ENCODE measurements at regions not wholly inside any gene's neighbourhood (a gene's known extent, or its start where the extent isn't known, plus 50 kb on each side); places are given as distances from the start of the nearest gene placed in this dataset.

- H3K9me3 ChIP-seq (ENCODE audit: control insufficient read depth, low read depth, low read length): no peaks in the 10 kb centered on the region
- peaks cover 20% of the 10 kb centered on the region for H3K4me1 ChIP-seq (ENCODE audit: control insufficient read depth, low read depth, low read length)
- no peaks in the 10 kb centered on the region for H3K36me3 ChIP-seq (ENCODE audit: control insufficient read depth, low read depth, low read length)
- H3K27ac ChIP-seq (ENCODE audit: low read length): no peak overlapping the region
- H3K4me3 ChIP-seq (ENCODE audit: low read length): no peak overlapping the region
- H3K27me3 ChIP-seq (ENCODE audit: control insufficient read depth, insufficient read depth, low read length): no peaks in the 10 kb centered on the region
- no peak overlapping the region for H3K9ac ChIP-seq (ENCODE audit: low read length)
These were observed 168.7 kb downstream of the ATG4C start for GRCh38 chr1:62952596-62952995.

- no peaks in the 10 kb centered on the region for H3K27me3 ChIP-seq (ENCODE audit: control insufficient read depth, insufficient read depth, low read length)
- H3K27ac ChIP-seq (ENCODE audit: low read length): no peak overlapping the region
- peaks cover 20% of the 10 kb centered on the region for H3K4me1 ChIP-seq (ENCODE audit: control insufficient read depth, low read depth, low read length)
- no peak overlapping the region for H3K9ac ChIP-seq (ENCODE audit: low read length)
- H3K9me3 ChIP-seq (ENCODE audit: control insufficient read depth, low read depth, low read length): no peaks in the 10 kb centered on the region
- no peaks in the 10 kb centered on the region for H3K36me3 ChIP-seq (ENCODE audit: control insufficient read depth, low read depth, low read length)
- H3K4me3 ChIP-seq (ENCODE audit: low read length): peak overlapping the region; percentile 6
These were observed 169.7 kb downstream of the ATG4C start for GRCh38 chr1:62953633-62954032.

GRCh38 chr1:62954758-62955157, 170.8 kb downstream of the ATG4C start:
- Histone ChIP-seq H3K9ac (ENCODE audit: low read length) (no peak overlapping the region), H3K4me3 (ENCODE audit: low read length) (no peak overlapping the region), H3K4me1 (ENCODE audit: control insufficient read depth, low read depth, low read length) (peaks cover 20% of the 10 kb centered on the region), H3K36me3 (ENCODE audit: control insufficient read depth, low read depth, low read length) (no peaks in the 10 kb centered on the region), H3K9me3 (ENCODE audit: control insufficient read depth, low read depth, low read length) (no peaks in the 10 kb centered on the region), H3K27ac (ENCODE audit: low read length) (no peak overlapping the region), H3K27me3 (ENCODE audit: control insufficient read depth, insufficient read depth, low read length) (no peaks in the 10 kb centered on the region)

GRCh38 chr1:62955666-62956065, 171.7 kb downstream of the ATG4C start:
- Histone ChIP-seq H3K9ac (ENCODE audit: low read length) (no peak overlapping the region), H3K9me3 (ENCODE audit: control insufficient read depth, low read depth, low read length) (no peaks in the 10 kb centered on the region), H3K27ac (ENCODE audit: low read length) (no peak overlapping the region), H3K4me1 (ENCODE audit: control insufficient read depth, low read depth, low read length) (peaks cover 20% of the 10 kb centered on the region), H3K4me3 (ENCODE audit: low read length) (no peak overlapping the region), H3K27me3 (ENCODE audit: control insufficient read depth, insufficient read depth, low read length) (no peaks in the 10 kb centered on the region), H3K36me3 (ENCODE audit: control insufficient read depth, low read depth, low read length) (no peaks in the 10 kb centered on the region)

GRCh38 chr1:62962014-62962812, 178.3 kb downstream of the ATG4C start:
- H3K36me3 ChIP-seq (ENCODE audit: control insufficient read depth, low read depth, low read length): no peaks in the 10 kb centered on the region
- no peaks in the 10 kb centered on the region for H3K9me3 ChIP-seq (ENCODE audit: control insufficient read depth, low read depth, low read length)
- H3K27me3 ChIP-seq (ENCODE audit: control insufficient read depth, insufficient read depth, low read length): no peaks in the 10 kb centered on the region
- no peak overlapping the region for H3K27ac ChIP-seq (ENCODE audit: low read length)
- peaks cover 19% of the 10 kb centered on the region for H3K4me1 ChIP-seq (ENCODE audit: control insufficient read depth, low read depth, low read length)
- no peak overlapping the region for H3K9ac ChIP-seq (ENCODE audit: low read length)
- H3K4me3 ChIP-seq (ENCODE audit: low read length): no peak overlapping the region

- Histone ChIP-seq H3K4me3 (ENCODE audit: low read length) (no peak overlapping the region), H3K9ac (ENCODE audit: low read length) (no peak overlapping the region)
These were observed 179.2 kb downstream of the ATG4C start for GRCh38 chr1:62962901-62963776.

GRCh38 chr1:62964141-62964540, 180.2 kb downstream of the ATG4C start:
- no peaks in the 10 kb centered on the region for H3K36me3 ChIP-seq (ENCODE audit: control insufficient read depth, low read depth, low read length)
- H3K4me1 ChIP-seq (ENCODE audit: control insufficient read depth, low read depth, low read length): peaks cover 19% of the 10 kb centered on the region
- no peak overlapping the region for H3K27ac ChIP-seq (ENCODE audit: low read length)
- H3K9ac ChIP-seq (ENCODE audit: low read length): no peak overlapping the region
- H3K27me3 ChIP-seq (ENCODE audit: control insufficient read depth, insufficient read depth, low read length): no peaks in the 10 kb centered on the region
- H3K9me3 ChIP-seq (ENCODE audit: control insufficient read depth, low read depth, low read length): no peaks in the 10 kb centered on the region
- H3K4me3 ChIP-seq (ENCODE audit: low read length): no peak overlapping the region

More at GRCh38 chr1:62962901-62963776, 179.2 kb downstream of the ATG4C start:
- H3K27me3 ChIP-seq (ENCODE audit: control insufficient read depth, insufficient read depth, low read length): no peaks in the 10 kb centered on the region
- no peak overlapping the region for H3K27ac ChIP-seq (ENCODE audit: low read length)
- peaks cover 19% of the 10 kb centered on the region for H3K4me1 ChIP-seq (ENCODE audit: control insufficient read depth, low read depth, low read length)
- H3K36me3 ChIP-seq (ENCODE audit: control insufficient read depth, low read depth, low read length): no peaks in the 10 kb centered on the region
- H3K9me3 ChIP-seq (ENCODE audit: control insufficient read depth, low read depth, low read length): no peaks in the 10 kb centered on the region

- Histone ChIP-seq H3K4me3 (ENCODE audit: low read length) (no peak overlapping the region), H3K36me3 (ENCODE audit: control insufficient read depth, low read depth, low read length) (no peaks in the 10 kb centered on the region), H3K27me3 (ENCODE audit: control insufficient read depth, insufficient read depth, low read length) (no peaks in the 10 kb centered on the region), H3K9me3 (ENCODE audit: control insufficient read depth, low read depth, low read length) (no peaks in the 10 kb centered on the region), H3K27ac (ENCODE audit: low read length) (no peak overlapping the region), H3K4me1 (ENCODE audit: control insufficient read depth, low read depth, low read length) (peaks cover 12% of the 10 kb centered on the region), H3K9ac (ENCODE audit: low read length) (no peak overlapping the region)
These were observed 183.1 kb downstream of the ATG4C start for GRCh38 chr1:62967031-62967430.

GRCh38 chr1:62977366-62977765, 193.4 kb downstream of the ATG4C start:
- Histone ChIP-seq H3K27me3 (ENCODE audit: control insufficient read depth, insufficient read depth, low read length) (no peaks in the 10 kb centered on the region), H3K9ac (ENCODE audit: low read length) (no peak overlapping the region), H3K36me3 (ENCODE audit: control insufficient read depth, low read depth, low read length) (no peaks in the 10 kb centered on the region), H3K9me3 (ENCODE audit: control insufficient read depth, low read depth, low read length) (no peaks in the 10 kb centered on the region), H3K27ac (ENCODE audit: low read length) (no peak overlapping the region), H3K4me1 (ENCODE audit: control insufficient read depth, low read depth, low read length) (peaks cover 6% of the 10 kb centered on the region), H3K4me3 (ENCODE audit: low read length) (no peak overlapping the region)

- Histone ChIP-seq H3K9me3 (ENCODE audit: control insufficient read depth, low read depth, low read length) (no peaks in the 10 kb centered on the region), H3K4me1 (ENCODE audit: control insufficient read depth, low read depth, low read length) (peaks cover 6% of the 10 kb centered on the region), H3K9ac (ENCODE audit: low read length) (no peak overlapping the region), H3K4me3 (ENCODE audit: low read length) (no peak overlapping the region), H3K36me3 (ENCODE audit: control insufficient read depth, low read depth, low read length) (no peaks in the 10 kb centered on the region), H3K27ac (ENCODE audit: low read length) (no peak overlapping the region), H3K27me3 (ENCODE audit: control insufficient read depth, insufficient read depth, low read length) (no peaks in the 10 kb centered on the region)
These were observed 194.8 kb downstream of the ATG4C start for GRCh38 chr1:62978741-62979140.

GRCh38 chr1:62981434-62981833, 197.5 kb downstream of the ATG4C start:
- H3K4me3 ChIP-seq (ENCODE audit: low read length): no peak overlapping the region
- no peak overlapping the region for H3K9ac ChIP-seq (ENCODE audit: low read length)
- no peaks in the 10 kb centered on the region for H3K27me3 ChIP-seq (ENCODE audit: control insufficient read depth, insufficient read depth, low read length)
- no peaks in the 10 kb centered on the region for H3K36me3 ChIP-seq (ENCODE audit: control insufficient read depth, low read depth, low read length)
- peaks cover 6% of the 10 kb centered on the region for H3K4me1 ChIP-seq (ENCODE audit: control insufficient read depth, low read depth, low read length)
- H3K27ac ChIP-seq (ENCODE audit: low read length): no peak overlapping the region
- H3K9me3 ChIP-seq (ENCODE audit: control insufficient read depth, low read depth, low read length): no peaks in the 10 kb centered on the region
